GM18867 (cell line): ENCODE measurements at regions not wholly inside any gene's neighbourhood (a gene's known extent, or its start where the extent isn't known, plus 50 kb on each side); places are given as distances from the start of the nearest gene placed in this dataset.

Source experiments
- ATAC-seq: cut with Tn5 transposase; IDR thresholded peaks from one replicate; pipeline ENCODE4 v1.9.1; 2021; ENCODE audit warnings: mild to moderate bottlenecking, moderate library complexity; ENCODE audit not compliant: unreplicated experiment

DNA sequence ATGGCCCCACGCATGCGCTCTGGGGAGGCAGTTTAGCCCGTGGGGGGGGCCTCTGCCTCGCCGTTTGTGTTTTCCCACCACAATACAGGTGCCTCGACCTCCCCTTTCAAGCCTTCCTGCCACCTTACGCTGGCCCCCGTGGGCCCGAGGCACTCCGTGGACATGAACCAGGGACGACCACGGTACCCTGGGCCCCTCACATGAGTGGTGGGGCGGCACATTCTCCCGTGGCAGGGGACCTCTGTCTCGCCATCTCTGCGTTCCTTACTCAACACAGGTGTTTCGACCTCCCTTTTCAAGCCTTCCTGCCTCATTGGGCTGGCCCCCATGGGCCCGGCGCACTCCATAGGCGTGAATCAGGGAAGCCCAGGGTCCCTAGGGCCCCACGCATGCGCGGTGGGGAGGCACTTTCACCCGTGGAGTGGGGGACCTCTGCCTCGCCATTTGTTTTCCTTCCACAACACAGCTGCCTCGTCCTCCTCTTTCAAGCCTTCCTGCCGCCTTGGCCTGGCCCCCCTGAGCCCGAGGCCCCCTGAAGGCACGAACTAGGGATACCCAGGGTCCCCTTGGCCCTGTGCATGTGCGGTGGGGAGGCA lies 339.5 kb downstream of the ALG10 start:
- no peak for ATAC-seq

DNA sequence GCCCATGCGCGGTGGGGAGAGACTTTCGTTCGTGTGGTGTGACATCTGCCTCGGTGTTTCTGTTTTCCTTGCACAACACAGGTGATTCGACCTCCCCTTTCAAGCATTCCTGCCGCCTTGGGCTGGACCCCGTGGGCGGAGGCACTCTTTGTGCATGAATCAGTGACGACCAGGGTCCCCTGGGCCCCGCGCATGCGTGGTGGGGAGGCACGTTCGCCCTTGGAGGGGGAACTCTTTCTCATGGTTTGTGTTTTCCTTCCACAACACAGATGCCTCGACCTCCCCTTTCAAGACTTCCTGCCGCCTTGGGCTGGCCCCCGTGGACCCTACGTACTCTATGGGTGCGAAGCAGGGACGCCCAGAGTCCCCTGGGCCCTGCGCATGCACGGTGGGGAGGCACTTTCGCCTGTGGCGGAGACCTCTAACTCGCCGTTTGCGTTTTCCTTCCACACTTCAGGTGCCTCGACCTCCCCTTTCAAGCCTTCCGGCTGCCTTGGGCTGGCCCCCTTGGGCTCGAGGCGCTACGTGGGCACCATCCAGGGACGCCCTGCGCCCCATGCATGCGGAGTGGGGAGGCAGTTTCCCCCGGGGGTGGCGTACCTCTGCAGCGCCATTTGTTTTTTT lies 340.9 kb downstream of the ALG10 start:
- no peak for ATAC-seq

DNA sequence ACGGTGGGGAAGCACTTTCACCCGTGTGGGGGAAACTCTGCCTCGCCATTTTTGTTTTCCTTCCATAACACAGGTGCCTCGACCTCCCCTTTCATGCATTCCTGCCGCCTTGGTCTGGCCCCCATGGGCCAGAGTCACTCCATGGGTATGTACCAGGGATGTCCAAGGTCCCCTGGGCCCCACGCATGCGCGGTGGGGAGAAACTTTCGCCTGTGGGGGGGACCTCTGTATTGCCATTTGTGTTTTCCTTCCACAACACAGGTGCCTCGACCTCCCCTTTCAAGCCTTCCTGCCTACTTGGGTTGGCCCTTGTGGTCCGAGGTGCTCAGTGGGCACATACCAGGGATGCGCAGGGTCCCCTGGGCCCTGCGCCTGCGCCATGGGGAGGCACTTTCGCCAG lies 345.8 kb downstream of the ALG10 start:
- ATAC-seq, result no peak

DNA sequence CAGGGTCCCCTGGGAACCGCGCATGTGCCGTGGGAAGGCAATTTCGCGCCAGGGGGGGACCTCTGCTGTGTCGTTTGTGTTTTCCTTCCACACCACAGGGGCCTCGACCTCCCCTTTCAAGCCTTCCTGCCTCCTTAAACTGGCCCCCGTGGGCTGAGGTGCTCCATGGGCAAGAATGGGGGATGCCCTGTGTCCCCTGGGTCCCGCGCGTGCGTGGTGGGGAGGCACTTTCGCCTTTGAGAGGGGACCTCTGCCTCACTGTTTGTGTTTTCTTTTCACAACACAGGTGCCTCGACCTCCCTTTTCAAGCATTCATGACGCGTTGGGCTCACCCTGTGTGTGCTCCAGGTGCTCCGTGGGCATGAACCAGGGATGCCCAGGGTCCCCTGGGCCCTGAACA lies 348.8 kb downstream of the ALG10 start:
- no peak for ATAC-seq

DNA sequence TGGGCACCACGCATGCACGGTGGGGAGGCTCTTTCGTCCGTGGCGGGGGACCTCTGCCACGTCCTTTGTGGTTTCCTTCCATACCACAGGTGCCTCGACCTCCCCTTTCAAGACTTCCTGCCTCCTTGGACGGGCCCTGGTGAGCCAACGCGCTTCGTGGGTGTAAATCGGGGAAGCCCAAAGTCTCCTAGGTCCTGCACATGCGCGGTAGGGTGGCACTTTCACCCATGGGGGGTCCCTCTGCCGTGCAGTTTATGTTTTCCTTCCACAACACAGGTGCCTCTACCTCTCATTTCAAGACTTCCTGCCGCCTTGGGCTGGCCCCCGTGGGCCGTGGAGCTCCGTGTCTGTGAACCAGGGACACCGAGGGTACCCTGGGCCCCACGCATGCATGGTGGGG lies 349.7 kb downstream of the ALG10 start:
- ATAC-seq, result no peak

DNA sequence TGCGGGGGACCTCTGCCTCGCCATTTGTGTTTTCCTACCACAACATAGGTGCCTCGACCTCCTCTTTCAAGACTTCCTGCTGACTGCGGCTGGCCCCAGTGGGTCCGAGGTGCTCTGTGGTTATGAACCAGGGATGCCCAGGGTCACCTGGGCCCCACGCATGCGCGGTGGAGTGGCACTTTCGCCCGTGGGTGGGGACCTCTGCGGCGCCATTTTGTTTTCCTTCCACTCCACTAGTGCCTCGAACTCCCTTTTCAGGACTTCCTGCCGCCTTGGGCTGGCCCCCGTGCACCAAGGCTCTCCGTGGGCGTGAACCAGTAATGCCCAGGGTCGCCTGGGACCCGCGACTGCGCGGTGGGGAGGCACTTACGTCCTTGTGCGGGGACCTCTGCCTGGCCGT lies 351.6 kb downstream of the ALG10 start:
- ATAC-seq, result no peak

DNA sequence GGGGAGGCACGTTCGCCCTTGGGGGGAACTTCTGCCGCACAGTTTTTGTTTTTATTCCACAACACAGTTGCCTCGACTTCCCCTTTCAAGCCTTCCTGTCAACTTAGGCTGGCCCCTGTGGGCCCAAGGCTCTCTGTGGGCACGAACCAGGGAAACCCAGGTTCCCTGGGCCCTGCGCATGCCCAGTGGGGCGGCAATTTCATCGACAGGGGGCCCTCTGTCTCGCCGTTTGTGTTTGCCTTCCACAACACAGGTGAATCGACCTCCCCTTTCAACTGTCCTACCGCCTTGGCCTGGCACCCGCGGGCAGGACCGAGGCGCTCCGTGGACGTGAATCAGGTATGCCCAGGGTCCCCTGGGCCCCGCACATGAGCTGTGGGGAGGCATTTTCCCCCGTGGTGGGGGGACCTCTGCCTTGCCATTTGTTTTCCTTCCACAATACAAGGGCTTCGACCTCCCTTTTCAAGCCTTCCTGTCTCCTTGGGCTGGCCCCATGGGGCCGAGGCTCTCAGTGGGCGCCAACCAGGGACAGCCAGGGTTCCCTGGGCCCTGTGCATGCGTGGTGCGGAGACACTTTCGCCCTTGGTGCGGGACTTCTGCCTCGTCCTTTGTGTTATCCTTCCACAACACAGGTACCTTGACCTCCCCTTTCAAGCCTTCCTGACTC lies 354.0 kb downstream of the ALG10 start:
- no peak for ATAC-seq

DNA sequence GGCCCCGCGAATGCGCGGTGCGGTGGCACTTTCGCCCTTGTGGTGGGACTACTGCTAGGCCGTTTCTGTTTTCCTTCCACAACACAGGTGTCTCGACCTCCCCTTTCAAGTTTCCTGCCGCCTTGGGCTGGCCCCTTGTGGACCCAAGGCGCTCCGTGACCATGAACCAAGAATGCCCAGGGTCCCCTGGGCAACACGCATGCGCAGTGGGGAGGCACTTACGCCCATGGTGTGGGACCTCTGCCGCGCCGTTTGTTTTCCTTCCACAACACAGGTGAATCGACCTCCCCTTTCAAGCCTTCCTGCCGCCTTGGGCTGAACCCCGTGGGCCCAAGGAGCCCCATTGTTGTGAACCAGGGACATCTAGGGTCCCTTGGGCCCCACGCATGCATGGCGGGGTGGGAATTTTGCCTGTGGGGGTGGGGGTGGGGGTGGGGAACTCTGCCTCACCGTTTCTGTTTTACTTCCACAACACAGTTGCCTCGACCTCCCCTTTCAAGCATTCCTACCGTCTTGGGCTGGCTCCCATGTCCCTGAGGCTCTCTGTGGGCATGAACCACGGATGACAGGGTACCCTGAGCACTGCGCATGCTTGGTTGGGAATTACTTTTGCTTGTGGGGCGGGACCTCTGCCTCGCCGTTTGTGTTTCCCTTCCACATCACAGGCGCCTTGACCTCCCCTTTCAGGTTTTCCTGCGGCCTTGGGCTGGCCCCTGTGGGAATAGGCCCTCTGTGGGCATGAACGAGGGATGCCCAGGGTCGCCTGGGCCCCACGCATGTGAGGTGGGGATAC lies 355.1 kb downstream of the ALG10 start:
- ATAC-seq, result no peak

DNA sequence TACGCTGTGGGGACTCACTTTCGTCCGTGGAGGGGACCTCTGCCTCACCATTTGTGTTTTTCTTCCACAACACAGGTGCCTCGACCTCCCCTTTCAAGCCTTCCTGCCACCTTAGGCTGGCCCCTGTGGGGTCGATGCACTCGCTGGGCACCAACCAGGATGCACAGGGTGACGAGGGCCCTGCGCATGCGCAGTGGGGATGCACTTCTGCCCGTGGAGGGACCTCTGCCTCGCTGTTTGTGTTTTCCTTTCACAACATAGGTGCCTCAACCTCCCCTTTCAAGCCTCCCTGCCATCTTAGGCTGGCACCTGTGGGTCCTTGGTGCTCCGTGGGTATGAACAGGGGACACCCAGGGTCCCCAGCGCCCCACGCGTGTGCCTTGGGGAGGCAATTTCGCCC lies 356.8 kb downstream of the ALG10 start:
- no peak for ATAC-seq

DNA sequence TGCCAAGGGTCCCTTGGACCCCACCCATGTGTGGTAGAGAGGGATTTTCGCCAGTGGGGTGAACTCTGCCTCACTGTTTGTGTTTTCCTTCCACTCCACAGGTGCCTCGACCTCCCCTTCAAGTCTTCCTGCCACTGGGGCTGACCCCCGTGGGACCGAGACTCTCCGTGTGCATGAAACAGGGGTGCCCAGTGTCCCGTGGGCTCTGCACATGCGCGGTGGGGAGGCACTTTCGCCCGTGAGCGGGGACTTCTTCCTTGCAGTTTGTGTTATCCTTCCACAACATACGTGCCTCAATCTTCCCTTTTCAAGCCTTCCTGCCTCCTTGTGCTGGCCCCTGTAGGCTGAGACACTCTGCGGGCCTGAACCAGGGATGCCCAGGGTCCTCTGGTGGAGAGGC lies 362.4 kb downstream of the ALG10 start:
- no peak for ATAC-seq

DNA sequence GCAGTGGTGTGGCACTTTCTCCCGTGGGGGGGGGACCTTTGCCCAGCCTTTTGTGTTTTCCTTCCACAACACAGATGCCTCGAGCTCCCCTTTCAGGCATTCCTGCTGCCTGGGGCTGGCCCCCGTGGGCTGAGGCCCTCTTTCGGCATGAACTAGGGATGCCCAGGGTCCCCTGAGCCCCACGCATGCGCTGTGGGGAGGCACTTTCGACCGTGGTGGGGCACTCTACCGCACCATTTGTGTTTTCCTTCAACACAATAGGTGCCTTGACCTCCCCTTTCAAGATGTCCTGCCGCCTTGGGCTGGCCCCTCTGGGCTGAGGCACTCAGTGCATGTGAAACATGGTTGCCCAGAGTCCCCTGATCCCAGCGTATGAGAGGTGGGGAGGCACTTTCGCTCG lies 363.7 kb downstream of the ALG10 start:
- ATAC-seq, result no peak

DNA sequence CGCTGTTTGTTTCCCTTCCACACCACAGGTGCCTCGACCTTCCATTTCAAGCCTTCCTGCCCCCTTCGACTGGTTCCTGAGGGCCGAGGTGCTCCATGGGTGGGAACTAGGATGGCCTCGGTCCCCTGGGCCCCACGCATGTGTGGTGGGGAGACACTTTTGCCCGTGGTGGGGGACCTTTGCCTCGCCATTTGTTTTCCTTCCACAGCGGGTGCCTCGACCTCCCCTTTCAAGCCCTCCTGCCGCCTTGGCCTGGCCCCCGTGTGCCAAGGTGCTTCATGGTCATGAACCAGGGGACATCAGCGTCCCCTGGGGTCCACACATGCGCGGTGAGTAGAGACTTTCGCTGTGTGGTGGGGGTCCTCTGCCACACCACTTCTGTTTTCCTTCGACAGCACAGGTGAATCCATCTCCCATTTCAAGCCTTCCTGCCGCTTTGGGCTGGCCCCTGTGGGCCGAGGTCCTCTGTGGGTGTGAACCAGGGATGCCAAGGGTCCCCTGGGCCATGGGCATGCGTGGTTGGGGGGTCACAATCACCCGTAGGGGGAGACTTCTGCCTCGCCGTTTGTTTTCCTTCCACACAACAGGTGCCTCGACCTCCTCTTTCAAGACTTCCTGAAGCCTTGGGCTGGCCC lies 364.4 kb downstream of the ALG10 start:
- no peak for ATAC-seq

DNA sequence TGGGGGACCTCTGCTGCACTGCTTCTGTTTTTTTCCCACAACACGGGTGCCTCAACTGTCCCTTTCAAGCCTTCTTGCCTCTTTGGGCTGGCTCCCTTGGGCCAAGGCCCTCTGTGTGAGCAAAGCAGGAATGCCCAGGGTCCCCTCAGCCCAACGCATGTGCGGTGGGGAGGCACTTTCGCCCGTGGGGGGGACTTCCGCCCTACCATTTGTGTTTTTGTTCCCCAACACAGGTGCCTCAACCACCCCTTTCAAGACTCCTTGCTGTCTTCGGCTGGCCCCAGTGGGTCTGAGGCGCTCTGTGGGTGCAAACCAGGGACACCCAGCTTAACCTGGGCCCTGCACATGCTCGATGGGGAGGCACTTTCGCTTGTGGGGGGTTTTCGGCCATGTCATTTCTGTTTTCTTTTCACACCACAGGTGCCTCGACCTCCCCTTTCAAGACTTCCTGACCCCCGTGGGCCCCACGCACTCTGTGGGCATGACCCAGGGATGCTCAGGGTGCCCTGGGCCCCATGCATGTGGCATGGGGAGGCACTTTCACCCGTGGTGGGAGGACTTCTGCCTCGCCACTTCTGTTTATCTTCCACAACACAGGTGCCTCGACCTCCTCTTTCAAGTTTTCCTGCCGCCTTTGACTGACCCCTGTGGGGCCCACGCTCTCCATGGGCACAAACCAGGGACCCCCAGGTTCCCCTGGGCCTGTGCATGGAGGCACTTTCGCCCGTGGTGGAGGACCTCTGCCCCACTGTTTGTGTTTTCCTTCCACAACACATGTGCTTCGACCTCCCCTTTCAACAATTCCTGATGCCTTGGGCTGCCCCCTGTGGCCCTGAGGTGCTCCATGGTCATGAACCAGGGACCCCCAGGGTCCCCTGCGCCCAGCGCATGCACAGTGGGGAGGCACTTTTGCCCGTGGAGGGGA lies 365.7 kb downstream of the ALG10 start:
- ATAC-seq, result no peak

DNA sequence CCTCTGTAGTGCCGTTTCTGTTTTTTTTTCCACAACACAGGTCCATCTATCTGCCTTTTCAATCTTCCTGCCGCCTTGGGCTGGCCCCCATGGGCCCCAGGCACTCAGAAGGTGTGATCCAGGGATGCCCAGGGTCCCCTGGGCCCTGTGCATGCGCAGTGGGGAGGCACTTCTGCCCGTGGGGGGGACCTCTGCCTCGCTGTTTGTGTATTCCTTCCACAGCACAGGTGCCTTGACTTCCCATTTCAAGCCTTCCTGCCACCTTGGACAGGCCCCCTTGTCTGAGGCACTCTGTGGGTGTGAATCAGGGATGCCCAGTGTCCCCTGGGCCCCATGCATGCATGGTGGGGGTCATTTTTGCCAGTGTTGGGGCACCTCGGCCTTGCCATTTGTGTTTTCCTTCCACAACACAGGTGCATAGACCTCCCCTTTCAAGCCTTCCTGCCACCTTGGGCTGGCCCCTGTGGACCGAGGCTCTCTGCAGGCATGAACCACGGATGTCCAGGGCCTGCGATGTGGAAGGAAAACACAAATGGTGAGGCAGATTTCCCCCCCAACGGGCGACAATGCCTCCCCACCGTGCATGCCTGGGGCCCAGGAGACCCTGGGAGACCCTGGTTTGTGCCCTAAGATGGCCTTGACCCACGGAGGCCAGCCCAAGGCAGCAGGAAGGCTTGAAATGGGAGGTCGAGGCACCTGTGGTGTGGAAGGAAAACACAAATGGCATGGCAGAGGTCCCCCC lies 366.5 kb downstream of the ALG10 start:
- no peak for ATAC-seq

DNA sequence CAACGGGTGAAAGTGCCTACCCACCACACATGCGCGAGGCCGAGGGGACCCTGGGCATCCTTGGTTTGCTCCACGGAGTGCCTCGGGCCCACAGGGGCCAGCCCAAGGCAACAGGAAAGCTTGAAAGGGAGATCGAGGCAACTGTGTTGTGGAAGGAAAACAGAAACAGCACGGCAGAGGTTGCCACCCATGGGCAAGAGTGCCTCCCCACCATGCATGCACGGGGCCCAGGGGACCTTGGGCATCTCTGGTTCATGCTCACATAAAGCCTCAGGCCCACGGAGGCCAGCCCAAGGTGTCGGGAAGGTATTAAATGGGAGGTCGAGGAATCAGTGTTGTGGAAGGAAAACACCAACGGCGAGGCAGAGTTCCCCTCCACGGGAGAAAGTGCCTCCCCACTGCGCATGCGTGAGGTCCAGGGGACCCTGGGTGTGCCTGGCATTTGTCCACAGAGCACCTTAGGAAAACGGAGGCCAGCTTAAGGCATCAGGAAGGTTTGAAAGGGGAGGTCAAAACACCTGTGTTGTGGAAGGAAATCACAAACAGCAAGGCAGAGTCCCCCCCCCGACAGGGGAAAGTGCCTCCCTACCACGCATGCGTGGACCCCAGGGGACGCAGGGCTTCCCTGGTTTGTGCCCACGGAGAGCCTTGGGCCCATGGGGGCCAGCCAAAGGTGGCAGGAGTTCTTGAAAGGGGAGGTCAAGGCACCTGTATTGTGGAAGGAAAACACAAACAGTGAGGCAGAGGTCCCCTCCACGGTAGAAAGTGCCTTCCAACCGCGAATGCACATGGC lies 367.3 kb downstream of the ALG10 start:
- no peak for ATAC-seq

DNA sequence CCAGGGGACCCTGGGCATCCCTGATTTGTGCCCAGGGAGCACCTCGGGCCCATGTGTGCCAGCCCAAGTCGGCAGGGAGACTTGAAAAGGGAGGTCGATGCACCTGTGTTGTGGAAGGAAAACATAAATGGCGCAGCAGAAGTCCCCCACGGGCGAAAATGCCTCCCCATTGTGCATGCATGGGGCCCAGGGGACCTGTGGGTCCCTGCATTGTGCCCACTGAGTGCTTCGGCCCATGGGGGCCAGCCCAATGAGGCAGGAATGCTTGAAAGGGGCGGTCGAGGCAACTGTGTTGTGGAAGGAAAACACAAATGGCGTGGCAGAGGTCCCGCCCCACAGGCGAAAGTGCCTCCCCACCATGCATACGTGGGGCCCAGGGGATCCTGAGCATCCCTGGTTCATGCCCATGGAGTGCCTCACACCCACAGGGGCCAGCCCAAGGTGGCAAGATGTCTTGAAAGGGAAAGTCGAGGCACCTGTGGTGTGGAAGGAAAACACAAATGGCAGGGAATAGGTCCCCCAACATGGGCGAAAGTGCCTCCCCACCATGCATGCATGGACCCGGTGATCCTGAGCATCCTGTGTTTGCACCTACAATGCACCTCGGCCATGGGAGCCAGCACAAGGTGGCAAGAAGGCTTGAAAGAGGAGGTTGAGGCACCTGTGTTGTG lies 368.0 kb downstream of the ALG10 start:
- no peak for ATAC-seq

DNA sequence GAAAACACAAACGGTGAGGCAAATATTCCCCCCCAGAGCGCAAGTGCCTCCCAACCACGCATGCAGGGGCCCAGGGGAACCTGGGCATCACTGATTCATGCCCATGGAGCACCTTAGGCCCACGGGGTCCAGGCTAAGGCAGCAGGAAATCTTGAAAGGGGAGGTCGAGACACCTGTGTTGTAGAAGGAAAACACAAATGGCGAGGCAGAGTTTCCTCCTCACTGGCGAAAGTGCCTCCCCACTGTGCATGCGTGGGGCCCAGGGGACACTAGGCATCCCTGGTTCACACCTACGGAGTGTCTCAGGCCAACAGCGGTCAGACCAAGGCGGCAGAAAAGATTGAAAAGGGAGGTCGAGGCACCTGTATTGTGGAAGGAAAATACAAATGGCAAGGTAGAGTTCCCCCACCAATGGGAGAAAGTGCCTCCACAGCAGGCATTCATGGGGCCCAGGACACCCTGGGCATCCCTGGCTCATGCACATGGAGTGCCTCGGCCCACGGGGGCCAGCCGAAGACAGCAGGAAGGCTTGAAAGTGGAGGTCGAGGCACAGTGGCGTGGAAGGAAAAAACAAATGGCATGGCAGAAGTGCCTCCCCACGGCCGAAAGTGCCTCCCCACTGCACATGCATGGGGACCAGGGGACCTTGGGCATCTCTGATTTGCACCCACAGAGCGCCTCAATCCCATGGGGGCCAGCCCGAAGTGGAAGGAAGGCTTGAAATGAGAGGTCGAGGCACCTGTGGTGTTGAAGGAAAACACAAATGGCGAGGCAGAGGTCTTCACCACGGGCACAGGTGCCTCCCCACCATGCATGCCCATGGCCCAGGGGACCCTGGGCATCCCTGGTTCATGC lies 368.8 kb downstream of the ALG10 start:
- no peak for ATAC-seq
